SKM-1 treated with dmso at 0.1 percent for 144 hours (cell line): ENCODE measurements at regions not wholly inside any gene's neighbourhood (a gene's known extent, or its start where the extent isn't known, plus 50 kb on each side); places are given as distances from the start of the nearest gene placed in this dataset.

Source experiments
- DNase-seq: peaks from one replicate; lab custom pipeline; 2025; ENCODE audit not compliant: unreplicated experiment; lab: John Stamatoyannopoulos, UW

DNA sequence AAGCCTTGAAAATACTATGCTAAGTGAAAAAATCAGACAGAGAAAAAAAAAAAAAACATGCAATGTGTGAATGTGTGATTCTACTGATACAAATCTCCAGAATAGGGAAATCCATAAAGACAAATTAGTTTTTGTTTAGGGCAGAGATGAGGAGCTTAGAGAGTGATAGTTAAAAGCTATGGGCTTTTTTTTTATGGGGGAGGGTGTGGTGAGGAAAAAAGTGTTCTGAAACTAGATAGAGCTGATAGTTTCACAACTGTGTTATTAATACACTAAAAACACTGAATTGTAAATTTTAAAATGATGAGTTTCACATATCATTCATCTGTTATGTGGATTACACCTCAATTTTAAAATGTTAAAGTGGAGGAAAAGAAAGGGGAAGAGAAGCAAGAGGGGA lies 228.3 kb upstream of the ZNF462 start:
- no peak for DNase-seq

DNA sequence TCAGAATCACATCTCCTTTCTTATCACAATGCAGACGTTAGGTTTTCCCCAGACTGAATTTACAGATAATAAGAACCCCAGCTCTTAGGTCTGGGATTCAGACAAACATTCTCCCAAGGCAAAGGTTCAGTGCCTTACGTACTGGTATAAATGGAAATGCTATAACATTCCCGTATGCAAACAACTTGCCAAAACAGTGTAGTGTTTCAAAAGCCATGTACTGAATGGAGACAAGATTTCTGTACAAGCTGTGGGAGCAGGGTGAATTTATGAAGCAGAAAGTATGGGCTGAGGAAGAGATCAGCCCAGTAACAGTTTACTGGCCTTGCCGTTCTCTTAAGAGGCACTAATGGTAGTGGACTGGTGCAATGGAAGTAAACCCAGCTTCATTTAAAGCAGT lies 225.5 kb upstream of the ZNF462 start:
- no peak for DNase-seq

GRCh38 chr9:106639873-106640568 lies 222.9 kb upstream of the ZNF462 start:
- DNase-seq: no peak

- no peak for DNase-seq
These were observed 219.6 kb upstream of the ZNF462 start for GRCh38 chr9:106643211-106643930.

DNA sequence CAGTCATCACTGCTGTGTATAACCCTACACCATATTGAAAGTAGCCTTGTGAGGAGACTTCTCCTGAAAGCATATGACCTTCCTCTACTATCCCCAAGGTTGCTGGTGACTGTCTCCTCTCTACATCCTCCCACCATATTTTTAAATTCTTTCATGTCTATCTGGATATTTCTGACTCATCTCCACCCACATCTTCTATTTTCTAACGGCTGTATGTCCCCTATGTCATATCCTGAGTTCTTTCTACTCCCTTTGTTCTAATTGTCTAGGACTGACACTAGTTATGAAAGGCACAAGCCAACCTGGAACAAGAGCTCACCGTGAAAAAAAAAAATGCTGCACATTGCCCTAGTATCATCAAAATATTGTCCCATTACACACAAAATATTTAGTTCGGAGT lies 218.3 kb upstream of the ZNF462 start:
- DNase-seq: no peak

- no peak for DNase-seq
These were observed 214.2 kb upstream of the ZNF462 start for GRCh38 chr9:106648799-106649198.

- DNase-seq: no peak
These were observed 213.3 kb upstream of the ZNF462 start for GRCh38 chr9:106649664-106650063.

DNA sequence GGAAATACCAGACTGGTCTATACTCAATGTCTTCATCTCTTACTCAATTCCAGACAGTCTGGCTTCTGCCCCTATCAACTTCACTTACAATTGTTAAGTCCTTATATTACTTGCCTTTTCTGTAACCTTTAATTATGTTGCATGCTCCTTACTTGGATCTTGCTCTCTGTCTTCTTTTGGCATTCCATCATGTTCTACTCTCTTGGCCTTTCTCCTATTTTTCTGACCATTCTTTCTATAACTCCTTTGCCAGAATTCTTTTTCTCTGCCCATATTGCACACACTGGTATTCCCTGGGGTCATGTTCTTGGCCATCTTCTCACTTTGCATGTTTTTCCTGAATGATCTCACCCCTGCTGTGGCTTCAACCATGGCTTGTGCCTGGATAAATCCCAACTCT lies 209.8 kb upstream of the ZNF462 start:
- DNase-seq: no peak

DNA sequence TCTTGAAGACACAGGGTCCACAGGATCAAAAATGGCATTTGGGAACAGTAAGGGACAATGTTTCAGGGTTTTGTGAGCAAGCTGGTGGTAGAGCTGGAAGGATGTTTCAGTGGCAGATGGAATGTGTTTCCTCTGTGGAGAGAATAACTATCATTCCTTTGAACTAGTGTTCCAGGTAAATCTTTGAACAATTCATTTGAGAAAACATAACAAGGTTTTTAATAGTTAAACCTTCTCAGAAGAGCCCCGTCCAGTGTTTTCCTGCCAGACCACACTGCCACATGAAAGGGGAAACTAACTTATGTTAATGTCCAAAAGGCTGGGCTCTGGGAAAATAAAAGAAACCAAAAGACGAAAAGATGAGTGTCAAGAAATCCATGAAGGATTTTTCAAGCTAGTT lies 207.0 kb upstream of the ZNF462 start:
- DNase-seq: no peak

DNA sequence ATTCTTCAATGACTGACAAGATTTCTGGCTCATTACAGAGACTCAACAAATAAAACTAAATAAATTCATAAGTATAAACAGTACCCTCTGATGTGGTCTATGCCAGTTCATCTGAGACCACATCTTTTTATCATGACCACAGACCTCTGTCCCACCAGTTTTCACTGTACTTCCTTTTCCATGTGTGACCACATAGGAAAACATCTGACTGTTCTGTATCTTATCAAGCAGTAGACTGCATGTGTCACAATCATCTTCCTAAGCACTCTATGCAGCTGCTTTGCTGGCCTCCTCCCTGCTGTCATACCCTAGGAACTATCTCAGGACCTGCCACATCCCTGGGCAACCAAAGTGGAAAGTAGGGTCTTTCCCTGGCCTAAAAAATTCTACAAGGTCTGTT lies 205.0 kb upstream of the ZNF462 start:
- DNase-seq: no peak

DNA sequence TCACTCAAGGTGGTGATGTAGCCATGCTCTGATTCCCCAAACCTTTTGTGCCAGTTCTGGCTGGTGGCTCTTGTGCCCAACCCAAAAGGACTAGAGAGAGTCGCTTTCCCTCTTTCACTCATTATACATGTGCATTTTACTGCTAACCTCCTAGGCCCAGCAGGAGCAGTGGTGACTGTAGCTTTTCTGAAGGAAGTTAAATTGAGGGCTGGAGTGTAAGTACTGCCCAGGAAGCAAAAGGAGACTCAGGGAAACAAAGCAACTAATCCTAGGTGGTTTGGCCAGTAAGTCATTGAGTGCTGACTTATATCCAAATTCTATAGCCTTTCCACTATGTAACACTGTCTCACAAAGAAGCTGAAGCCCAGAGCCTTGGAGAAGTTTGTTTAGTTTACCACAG lies 194.4 kb upstream of the ZNF462 start:
- DNase-seq: no peak

GRCh38 chr9:106669835-106670234 lies 193.1 kb upstream of the ZNF462 start:
- DNase-seq: no peak

DNA sequence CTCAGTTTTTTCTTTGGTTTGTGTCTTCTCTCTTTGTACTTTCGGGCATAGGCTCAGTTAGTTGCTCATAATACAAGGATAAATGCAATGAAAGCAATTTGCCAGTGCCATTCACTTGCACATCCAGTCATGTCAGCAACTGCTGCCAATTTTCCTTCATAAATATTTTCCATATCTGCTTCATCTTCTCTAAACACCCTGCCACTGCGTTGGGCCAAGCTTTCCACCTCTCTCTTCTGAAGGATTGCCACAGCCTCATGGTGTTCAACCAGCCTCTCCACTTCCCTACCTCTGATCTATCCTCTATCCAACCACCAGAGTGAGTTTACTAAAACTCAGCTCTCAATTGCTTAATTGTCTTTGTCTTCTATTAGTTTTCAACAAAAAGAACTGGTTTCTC lies 192.5 kb upstream of the ZNF462 start:
- DNase-seq: no peak

DNA sequence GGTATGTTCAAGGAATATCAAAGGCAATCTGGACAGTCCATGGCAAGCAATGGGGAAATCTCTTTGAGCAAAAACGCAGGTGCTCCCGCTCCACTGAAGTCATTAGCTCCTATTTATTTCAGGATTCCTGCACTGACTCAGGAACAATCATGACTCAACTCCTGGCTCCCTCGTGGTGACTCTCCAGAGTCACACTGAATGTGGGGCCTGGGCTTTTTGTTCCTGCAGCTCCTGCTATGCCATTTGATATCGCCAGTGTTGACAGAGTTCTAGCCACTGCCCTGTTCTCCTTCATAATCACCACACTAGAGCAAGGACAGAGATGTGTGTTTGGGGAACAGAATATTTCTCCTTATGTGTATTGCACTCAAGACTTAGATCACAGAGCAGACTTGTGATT lies 187.2 kb upstream of the ZNF462 start:
- DNase-seq: no peak

DNA sequence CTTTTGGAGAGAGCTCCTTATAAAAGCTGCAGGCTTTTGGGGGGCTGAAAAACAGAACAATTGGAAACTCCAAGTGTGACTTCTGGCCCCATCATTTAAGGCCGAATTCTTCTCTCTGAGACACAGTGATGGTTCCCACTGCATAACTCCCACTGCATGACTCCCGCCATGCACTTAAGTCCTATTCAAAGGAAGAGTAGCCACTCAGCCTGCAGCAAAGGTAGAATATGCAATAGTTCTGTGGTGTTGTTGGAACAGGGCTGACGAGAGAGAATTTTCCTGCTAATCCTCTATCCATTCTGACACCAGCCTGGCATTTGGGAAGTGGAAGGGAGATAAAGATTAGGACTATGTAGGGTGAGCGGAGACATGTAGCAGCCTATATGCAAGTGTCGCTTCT lies 185.6 kb upstream of the ZNF462 start:
- no peak for DNase-seq

DNA sequence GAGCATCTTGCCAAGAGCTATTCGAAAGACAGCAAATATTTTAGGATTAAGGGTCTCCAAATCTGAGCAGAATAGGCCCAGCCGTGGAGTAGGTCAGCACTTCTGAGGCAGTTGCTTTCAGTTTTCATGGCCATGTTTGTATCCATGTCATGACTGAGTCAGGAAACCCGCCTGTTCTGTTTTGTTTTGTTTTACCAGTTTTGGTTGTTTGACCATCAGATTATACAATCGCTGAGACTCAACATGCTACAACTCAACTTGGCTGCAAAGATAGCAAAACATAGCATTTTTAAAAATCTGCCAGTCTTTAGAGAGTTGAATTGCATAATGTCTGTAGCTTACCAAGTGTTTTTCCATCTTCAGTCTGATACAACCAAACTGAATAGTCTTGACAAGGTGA lies 185.1 kb upstream of the ZNF462 start:
- DNase-seq: no peak

GRCh38 chr9:106678273-106678672 lies 184.7 kb upstream of the ZNF462 start:
- no peak for DNase-seq

- no peak for DNase-seq
These were observed 180.5 kb upstream of the ZNF462 start for GRCh38 chr9:106682420-106682819.

DNA sequence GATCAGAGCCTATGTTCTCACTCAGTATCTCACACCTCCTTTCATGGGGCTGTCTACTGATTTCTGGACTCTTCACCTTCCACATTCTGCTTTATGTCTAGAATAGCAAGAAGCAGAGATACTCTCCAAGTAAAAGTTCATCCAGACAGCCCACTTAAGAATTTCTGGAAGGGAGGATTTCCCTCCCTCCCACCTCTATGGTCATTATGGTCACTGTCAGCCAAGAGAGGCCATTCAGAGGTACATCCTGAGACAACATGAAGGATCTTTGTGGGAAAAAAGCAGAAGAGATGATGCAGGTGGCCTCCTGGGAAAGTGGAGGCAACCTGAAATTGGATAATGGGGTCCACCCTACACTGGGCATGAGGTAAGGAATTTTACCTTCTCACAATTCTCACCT lies 179.5 kb upstream of the ZNF462 start:
- DNase-seq: no peak

DNA sequence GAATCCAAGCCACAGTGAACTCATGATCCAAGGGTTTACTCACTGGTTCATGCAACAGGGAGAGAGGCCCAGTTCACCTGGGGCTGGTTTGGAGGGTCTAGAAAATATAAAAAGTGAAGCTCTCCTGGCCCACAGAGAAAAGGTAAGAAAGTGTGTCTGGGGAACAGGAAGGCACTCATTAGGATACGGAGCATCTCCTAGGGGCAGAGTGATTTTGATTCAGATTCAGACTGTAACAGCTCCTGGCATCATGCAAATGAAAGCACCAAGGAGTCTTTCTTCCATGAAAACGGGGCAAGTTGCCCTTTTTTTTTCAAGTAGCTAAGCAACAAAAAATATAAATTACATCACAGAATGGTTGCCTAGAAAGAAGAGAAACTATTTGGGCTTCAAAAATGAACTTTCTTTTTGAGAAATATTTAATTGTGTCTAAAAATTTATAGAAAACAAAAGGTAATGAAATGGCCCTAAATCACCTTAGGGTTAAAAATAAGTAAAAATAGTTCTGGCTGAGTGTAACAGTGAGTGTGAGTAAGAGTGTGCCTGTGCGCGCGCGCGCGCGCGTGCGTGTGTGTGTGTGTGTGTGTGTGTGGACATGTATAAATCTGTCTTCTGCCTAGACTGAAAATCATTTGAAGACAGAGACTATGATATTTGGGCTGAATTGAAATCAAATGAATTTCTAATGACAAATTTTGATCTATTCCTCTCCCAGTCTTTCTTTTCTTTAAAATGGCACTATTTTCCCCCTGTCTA lies 177.8 kb upstream of the ZNF462 start:
- no peak for DNase-seq

GRCh38 chr9:106689089-106689488 lies 173.9 kb upstream of the ZNF462 start:
- no peak for DNase-seq

DNA sequence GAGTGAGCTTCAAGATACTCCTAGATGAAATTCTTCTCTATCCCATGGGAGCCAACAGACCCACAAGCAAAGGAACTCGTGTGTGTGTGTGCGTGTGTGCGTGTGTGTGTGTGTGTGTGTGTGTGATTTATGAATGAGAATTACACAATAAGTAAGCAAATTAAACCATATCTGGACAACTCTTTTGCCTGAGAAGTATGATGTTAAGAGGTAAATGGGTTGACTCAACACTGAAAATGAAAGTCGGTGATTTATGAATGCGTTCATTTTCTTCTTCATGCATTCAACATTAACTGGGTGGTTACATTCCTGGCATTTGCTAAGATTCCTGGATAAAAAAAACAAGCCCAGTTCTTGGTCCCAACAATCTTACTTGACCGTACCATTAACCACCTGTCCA lies 171.3 kb upstream of the ZNF462 start:
- no peak for DNase-seq
